ENCODE measurements at regions not wholly inside any gene's neighbourhood (a gene's known extent, or its start where the extent isn't known, plus 50 kb on each side); places are given as distances from the start of the nearest gene placed in this dataset.
"Not testable (repeated sequence)": the region's sequence is repeated elsewhere in the genome, so short reads cannot be mapped to it uniquely, and the experiment has no call there.

- peaks cover 23% of the 10 kb centered on the region; the same call in 1 of the 2 replicates for H3K9me3 ChIP-seq (ENCODE audit: insufficient read depth, low read depth, low read length)
- H3K4me3 ChIP-seq (ENCODE audit: low read length, poor library complexity, severe bottlenecking) = no peak overlapping the region
- H2AFZ ChIP-seq (ENCODE audit: low read length) = no peak overlapping the region
- H3F3A ChIP-seq (ENCODE audit: low read depth) = 0 out of 2 replicates have a peak, but pooled peaks cover 4% of the 10 kb centered on the region
- H3K36me3 ChIP-seq (ENCODE audit: insufficient read depth, low read length) = no peaks in the 10 kb centered on the region; the same call in 1 of the 2 replicates
- H3K4me2 ChIP-seq (ENCODE audit: low read depth, low read length, poor library complexity, severe bottlenecking) = no peak overlapping the region
- no peaks in the 10 kb centered on the region for H3K27me3 ChIP-seq (ENCODE audit: insufficient read depth, low read length, poor library complexity, severe bottlenecking)
- no peak overlapping the region for H3K9ac ChIP-seq (ENCODE audit: low read depth, low read length, poor library complexity, severe bottlenecking)
- TF ChIP-seq, protein P1, sequence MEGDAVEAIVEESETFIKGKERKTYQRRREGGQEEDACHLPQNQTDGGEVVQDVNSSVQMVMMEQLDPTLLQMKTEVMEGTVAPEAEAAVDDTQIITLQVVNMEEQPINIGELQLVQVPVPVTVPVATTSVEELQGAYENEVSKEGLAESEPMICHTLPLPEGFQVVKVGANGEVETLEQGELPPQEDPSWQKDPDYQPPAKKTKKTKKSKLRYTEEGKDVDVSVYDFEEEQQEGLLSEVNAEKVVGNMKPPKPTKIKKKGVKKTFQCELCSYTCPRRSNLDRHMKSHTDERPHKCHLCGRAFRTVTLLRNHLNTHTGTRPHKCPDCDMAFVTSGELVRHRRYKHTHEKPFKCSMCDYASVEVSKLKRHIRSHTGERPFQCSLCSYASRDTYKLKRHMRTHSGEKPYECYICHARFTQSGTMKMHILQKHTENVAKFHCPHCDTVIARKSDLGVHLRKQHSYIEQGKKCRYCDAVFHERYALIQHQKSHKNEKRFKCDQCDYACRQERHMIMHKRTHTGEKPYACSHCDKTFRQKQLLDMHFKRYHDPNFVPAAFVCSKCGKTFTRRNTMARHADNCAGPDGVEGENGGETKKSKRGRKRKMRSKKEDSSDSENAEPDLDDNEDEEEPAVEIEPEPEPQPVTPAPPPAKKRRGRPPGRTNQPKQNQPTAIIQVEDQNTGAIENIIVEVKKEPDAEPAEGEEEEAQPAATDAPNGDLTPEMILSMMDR (conservative IDR thresholded peaks at IDR 0.05; ENCODE audit: low read length) = no peak
- no peak for TF ChIP-seq EZH2phosphoT487 (IDR thresholded peaks at IDR 0.05; ENCODE audit: borderline replicate concordance)
- no peaks in the 10 kb centered on the region for H3K79me2 ChIP-seq (ENCODE audit: insufficient read depth, low read length)
- no peaks in the 10 kb centered on the region for H3K4me1 ChIP-seq (ENCODE audit: insufficient read depth, low read length, poor library complexity, severe bottlenecking)
- H3K9me2 ChIP-seq (replicated peaks; ENCODE audit: low read depth, low read length) = no peaks in the 10 kb centered on the region
- H4K20me1 ChIP-seq (ENCODE audit: insufficient read depth, low read length, poor library complexity, severe bottlenecking) = no peaks in the 10 kb centered on the region
Observed at GRCh38 chr2:160592993-160593392, 99.4 kb upstream of the RBMS1 start.

DNA sequence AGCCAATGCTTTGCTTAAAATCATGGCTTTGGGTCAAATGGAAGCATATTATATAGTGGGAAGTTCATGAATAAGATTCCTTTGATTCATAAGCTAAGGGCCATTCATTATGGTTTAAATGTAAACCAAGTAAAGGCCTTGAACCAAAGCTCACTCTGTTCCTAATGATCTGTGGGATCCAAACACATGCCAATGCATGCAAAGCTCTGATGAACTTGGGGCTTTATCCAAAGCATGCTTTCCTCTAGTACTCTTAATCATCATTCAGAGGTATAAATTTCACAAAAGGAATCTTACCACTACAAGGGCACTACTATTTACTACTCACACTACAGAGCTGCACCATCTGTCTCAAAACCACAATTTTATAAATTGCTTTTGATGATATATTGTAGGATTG is 102.8 kb upstream of the RBMS1 start:
- H3K9ac ChIP-seq (ENCODE audit: low read depth, low read length, poor library complexity, severe bottlenecking) = no peak overlapping the region
- H3K36me3 ChIP-seq (ENCODE audit: insufficient read depth, low read length) = no peaks in the 10 kb centered on the region; the same call in 1 of the 2 replicates
- H3F3A ChIP-seq (ENCODE audit: low read depth) = no peaks in the 10 kb centered on the region
- TF ChIP-seq, protein P1 (conservative IDR thresholded peaks at IDR 0.05; ENCODE audit: low read length) = no peak
- TF ChIP-seq EZH2phosphoT487 (IDR thresholded peaks at IDR 0.05; ENCODE audit: borderline replicate concordance) = no peak
- H3K4me1 ChIP-seq (ENCODE audit: insufficient read depth, low read length, poor library complexity, severe bottlenecking) = no peaks in the 10 kb centered on the region
- H3K27me3 ChIP-seq (ENCODE audit: insufficient read depth, low read length, poor library complexity, severe bottlenecking) = no peaks in the 10 kb centered on the region
- no peak overlapping the region for H3K4me2 ChIP-seq (ENCODE audit: low read depth, low read length, poor library complexity, severe bottlenecking)
- H3K79me2 ChIP-seq (ENCODE audit: insufficient read depth, low read length) = no peaks in the 10 kb centered on the region
- no peak overlapping the region for H3K4me3 ChIP-seq (ENCODE audit: low read length, poor library complexity, severe bottlenecking)
- no peaks in the 10 kb centered on the region for H4K20me1 ChIP-seq (ENCODE audit: insufficient read depth, low read length, poor library complexity, severe bottlenecking)
- no peaks in the 10 kb centered on the region for H3K9me2 ChIP-seq (replicated peaks; ENCODE audit: low read depth, low read length)
- H3K9me3 ChIP-seq (ENCODE audit: insufficient read depth, low read depth, low read length) = peaks cover 23% of the 10 kb centered on the region; the same call in 1 of the 2 replicates
- no peak overlapping the region for H2AFZ ChIP-seq (ENCODE audit: low read length)

- not testable (repeated sequence) for H3K9ac ChIP-seq (ENCODE audit: low read depth, low read length, poor library complexity, severe bottlenecking); H3K27me3 ChIP-seq (ENCODE audit: insufficient read depth, low read length, poor library complexity, severe bottlenecking)
Observed at GRCh38 chr2:160600437-160600836, 106.8 kb upstream of the RBMS1 start.

GRCh38 chr2:160602073-160602472 is 108.5 kb upstream of the RBMS1 start:
- no peaks in the 10 kb centered on the region for H3K36me3 ChIP-seq (ENCODE audit: insufficient read depth, low read length)
- no peak overlapping the region for H2AFZ ChIP-seq (ENCODE audit: low read length)
- H3K79me2 ChIP-seq (ENCODE audit: insufficient read depth, low read length) = no peaks in the 10 kb centered on the region
- no peaks in the 10 kb centered on the region for H3K4me1 ChIP-seq (ENCODE audit: insufficient read depth, low read length, poor library complexity, severe bottlenecking)
- H3K9me2 ChIP-seq (replicated peaks; ENCODE audit: low read depth, low read length) = no peaks in the 10 kb centered on the region
- H3F3A ChIP-seq (ENCODE audit: low read depth) = no peaks in the 10 kb centered on the region
- TF ChIP-seq, protein P1 (conservative IDR thresholded peaks at IDR 0.05; ENCODE audit: low read length) = no peak
- no peak for TF ChIP-seq EZH2phosphoT487 (IDR thresholded peaks at IDR 0.05; ENCODE audit: borderline replicate concordance)
- no peaks in the 10 kb centered on the region for H4K20me1 ChIP-seq (ENCODE audit: insufficient read depth, low read length, poor library complexity, severe bottlenecking)
- H3K9ac ChIP-seq (ENCODE audit: low read depth, low read length, poor library complexity, severe bottlenecking) = no peak overlapping the region
- H3K9me3 ChIP-seq (ENCODE audit: insufficient read depth, low read depth, low read length) = no peaks in the 10 kb centered on the region
- H3K4me3 ChIP-seq (ENCODE audit: low read length, poor library complexity, severe bottlenecking) = no peak overlapping the region
- no peaks in the 10 kb centered on the region for H3K27me3 ChIP-seq (ENCODE audit: insufficient read depth, low read length, poor library complexity, severe bottlenecking)
- no peak overlapping the region for H3K4me2 ChIP-seq (ENCODE audit: low read depth, low read length, poor library complexity, severe bottlenecking)

More at GRCh38 chr2:160600437-160600836, 106.8 kb upstream of the RBMS1 start:
- H3K4me1 ChIP-seq (ENCODE audit: insufficient read depth, low read length, poor library complexity, severe bottlenecking); H3F3A ChIP-seq (ENCODE audit: low read depth); H3K4me2 ChIP-seq (ENCODE audit: low read depth, low read length, poor library complexity, severe bottlenecking); H3K9me3 ChIP-seq (ENCODE audit: insufficient read depth, low read depth, low read length); H2AFZ ChIP-seq (ENCODE audit: low read length); H3K79me2 ChIP-seq (ENCODE audit: insufficient read depth, low read length); H3K36me3 ChIP-seq (ENCODE audit: insufficient read depth, low read length); H4K20me1 ChIP-seq (ENCODE audit: insufficient read depth, low read length, poor library complexity, severe bottlenecking); H3K9me2 ChIP-seq (replicated peaks; ENCODE audit: low read depth, low read length); H3K4me3 ChIP-seq (ENCODE audit: low read length, poor library complexity, severe bottlenecking): not testable (repeated sequence)

All from Loucy (cell line).